GM23248 (cell line): ENCODE measurements at regions not wholly inside any gene's neighbourhood (a gene's known extent, or its start where the extent isn't known, plus 50 kb on each side); places are given as distances from the start of the nearest gene placed in this dataset. TPM values are rescaled to one million over a fixed set of nuclear protein-coding genes. Genes with fewer than 3 reads are reported as not detected.

Source experiments
- DNase-seq: peaks from one replicate; pipeline ENCODE4 v3.0.0-alpha.2; 2015
- H2AFZ ChIP-seq: fragments of 200-600 bp; sonication (generic); 2 replicates; pipeline ENCODE4 v1.6.1; 2016; ENCODE audit warnings: antibody characterized with exemption
- H3F3A ChIP-seq: fragments of 200-600 bp; sonication (generic); 2 replicates; pipeline ENCODE4 v1.6.1; 2016; ENCODE audit warnings: mild to moderate bottlenecking, antibody characterized with exemption, mixed run types; ENCODE audit not compliant: insufficient read depth
- H3K27ac ChIP-seq: fragments of 200-600 bp; sonication (generic); 2 replicates; pipeline ENCODE4 v1.5.1; 2016; ENCODE audit warnings: mild to moderate bottlenecking
- H3K27me3 ChIP-seq: fragments of 200-600 bp; sonication (generic); replicated peaks from 2 replicates; pipeline ENCODE4 v1.6.1; 2016; ENCODE audit warnings: mild to moderate bottlenecking; ENCODE audit not compliant: insufficient read depth
- H3K36me3 ChIP-seq: fragments of 200-600 bp; sonication (generic); 2 replicates; pipeline ENCODE4 v1.6.1; 2016; ENCODE audit warnings: low read depth, mild to moderate bottlenecking
- H3K4me1 ChIP-seq: fragments of 200-600 bp; sonication (generic); 2 replicates; pipeline ENCODE4 v1.6.1; 2016; ENCODE audit warnings: mild to moderate bottlenecking; ENCODE audit not compliant: insufficient read depth
- H3K4me2 ChIP-seq: fragments of 200-600 bp; sonication (generic); one replicate; pipeline ENCODE4 v1.6.1; 2016; ENCODE audit warnings: mild to moderate bottlenecking; ENCODE audit not compliant: unreplicated experiment
- H3K4me3 ChIP-seq: fragments of 200-600 bp; sonication (generic); 2 replicates; pipeline ENCODE4 v1.5.1; 2016; ENCODE audit warnings: mild to moderate bottlenecking
- H3K79me2 ChIP-seq: fragments of 200-600 bp; sonication (generic); 2 replicates; pipeline ENCODE4 v1.6.1; 2016; ENCODE audit warnings: mild to moderate bottlenecking; ENCODE audit not compliant: insufficient read depth
- H3K9ac ChIP-seq: fragments of 200-600 bp; sonication (generic); 2 replicates; pipeline ENCODE4 v1.6.1; 2016; ENCODE audit warnings: mild to moderate bottlenecking
- H3K9me2 ChIP-seq: fragments of 200-600 bp; sonication (generic); 2 replicates; pipeline ENCODE4 v1.6.1; 2016; ENCODE audit warnings: mixed run types, mild to moderate bottlenecking, moderate library complexity; ENCODE audit not compliant: insufficient read depth
- H3K9me3 ChIP-seq: fragments of 200-600 bp; sonication (generic); one replicate; pipeline ENCODE4 v1.6.1; 2017; ENCODE audit warnings: low read depth
- H4K20me1 ChIP-seq: fragments of 200-600 bp; sonication (generic); 2 replicates; pipeline ENCODE4 v1.6.0; 2016; ENCODE audit not compliant: insufficient read depth
- EZH2 ChIP-seq: fragments of 200-600 bp; sonication (generic); IDR thresholded peaks from 2 replicates; pipeline ENCODE4 v1.6.1; 2018; ENCODE audit warnings: antibody characterized with exemption, mild to moderate bottlenecking; ENCODE audit not compliant: insufficient read depth, poor library complexity, severe bottlenecking
- EZH2phosphoT487 ChIP-seq: fragments of 200-600 bp; sonication (generic); IDR thresholded peaks from 2 replicates; pipeline ENCODE4 v1.6.1; 2018; ENCODE audit warnings: antibody characterized with exemption, moderate library complexity, mild to moderate bottlenecking, low read depth; ENCODE audit not compliant: insufficient read depth
- WGBS, 2 experiments: methylation state at CpG; one replicate each; pipeline ENCODE4 v1.1.6; 2015 to 2017; ENCODE audit warnings: low lambda C conversion rate in 2 of 2, low coverage in 1 of 2; ENCODE audit errors: missing lambda C conversion rate in 2 of 2; 5-methylcytosine and 5-hydroxymethylcytosine counted together
- in situ Hi-C: fragments of 300-500 bp; cut with MboI; formaldehyde crosslinking; loops from 2 replicates; pipeline ENCODE4 v1.15.0; 2020
- microRNA-seq: library from miRNA; unstranded; fragments of <30 nt; microRNA quantifications from one replicate; pipeline ENCODE4, GENCODE V29; 2016; ENCODE audit warnings: borderline number of aligned reads
- small RNA-seq: library from RNA; depleted of rRNA; stranded (forward); fragments of <200 nt; gene quantifications from one replicate; pipeline ENCODE3, GENCODE V24; 2014; ENCODE audit warnings: low read depth, low replicate concordance

DNA sequence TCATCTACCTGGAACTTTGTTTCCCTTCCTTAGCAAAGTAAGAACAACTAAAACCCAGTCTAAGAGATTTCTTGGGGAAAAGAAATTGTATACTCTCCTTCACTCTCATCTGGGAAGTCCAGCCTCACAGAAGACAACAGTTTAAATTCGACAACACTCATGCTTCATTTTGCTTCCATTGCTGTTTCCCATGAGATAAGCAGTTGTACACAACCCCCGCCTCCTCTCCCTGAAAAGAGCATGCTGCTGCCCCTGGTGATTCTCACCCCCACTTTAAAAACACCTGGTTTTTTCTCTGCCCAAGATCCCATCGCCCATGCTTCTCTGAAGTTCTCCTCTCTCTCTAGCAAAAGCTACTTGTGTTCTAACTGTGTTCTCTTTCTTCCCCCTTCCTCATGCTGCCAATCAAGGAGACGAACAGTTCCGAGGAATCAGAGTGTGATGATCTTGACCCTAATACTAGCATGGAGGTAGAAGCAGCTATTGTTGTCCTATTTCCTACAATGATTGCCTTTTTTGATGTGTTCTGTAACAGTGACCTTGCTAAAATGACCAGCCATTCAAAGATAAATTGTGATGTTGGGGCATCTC, 51.1 kb upstream of the UMPS start:
- 57% methylated on average over 5 of the region's 5 CpGs for WGBS, 2 experiments

More for the DNA sequence above, 51.1 kb upstream of the UMPS start:
- DNase-seq, result no peak
- no peaks in the 10 kb centered on the region for H4K20me1 ChIP-seq
- no peaks in the 10 kb centered on the region for H3K9me3 ChIP-seq
- no peak overlapping the region for H3K4me2 ChIP-seq
- H3F3A ChIP-seq, result 0 out of 2 replicates have a peak, but pooled peaks cover 8% of the 10 kb centered on the region
- in situ Hi-C loops, result no loop called here
- H2AFZ ChIP-seq, result no peak overlapping the region
- no peak overlapping the region for H3K27ac ChIP-seq
- no peaks in the 10 kb centered on the region for H3K27me3 ChIP-seq
- peaks cover 4% of the 10 kb centered on the region; the same call in 1 of the 2 replicates for H3K4me1 ChIP-seq
- no peak overlapping the region for H3K9ac ChIP-seq
- no peaks in the 10 kb centered on the region for H3K9me2 ChIP-seq
- TF ChIP-seq EZH2 (no peak), EZH2phosphoT487 (no peak)
- no peak overlapping the region for H3K4me3 ChIP-seq
- H3K36me3 ChIP-seq, result no peaks in the 10 kb centered on the region
- no peaks in the 10 kb centered on the region for H3K79me2 ChIP-seq

Small RNA genes in the stretch of these regions (microRNA-seq; reads per million reads assigned to microRNA genes)
- not detected for gene MIR5002
- gene MIR6083, result not detected

Small RNA genes in the stretch of these regions (small RNA-seq; reads per million reads assigned to genes)
- gene MIR5002 (not detected), gene MIR6083 (not detected), gene RNU6-143P (not detected)
